HG03571 (cell line): ENCODE measurements at regions not wholly inside any gene's neighbourhood (a gene's known extent, or its start where the extent isn't known, plus 50 kb on each side); places are given as distances from the start of the nearest gene placed in this dataset.

Source experiments
- ATAC-seq: cut with Tn5 transposase; IDR thresholded peaks from one replicate; pipeline ENCODE4 v1.9.1; 2021; ENCODE audit not compliant: unreplicated experiment

DNA sequence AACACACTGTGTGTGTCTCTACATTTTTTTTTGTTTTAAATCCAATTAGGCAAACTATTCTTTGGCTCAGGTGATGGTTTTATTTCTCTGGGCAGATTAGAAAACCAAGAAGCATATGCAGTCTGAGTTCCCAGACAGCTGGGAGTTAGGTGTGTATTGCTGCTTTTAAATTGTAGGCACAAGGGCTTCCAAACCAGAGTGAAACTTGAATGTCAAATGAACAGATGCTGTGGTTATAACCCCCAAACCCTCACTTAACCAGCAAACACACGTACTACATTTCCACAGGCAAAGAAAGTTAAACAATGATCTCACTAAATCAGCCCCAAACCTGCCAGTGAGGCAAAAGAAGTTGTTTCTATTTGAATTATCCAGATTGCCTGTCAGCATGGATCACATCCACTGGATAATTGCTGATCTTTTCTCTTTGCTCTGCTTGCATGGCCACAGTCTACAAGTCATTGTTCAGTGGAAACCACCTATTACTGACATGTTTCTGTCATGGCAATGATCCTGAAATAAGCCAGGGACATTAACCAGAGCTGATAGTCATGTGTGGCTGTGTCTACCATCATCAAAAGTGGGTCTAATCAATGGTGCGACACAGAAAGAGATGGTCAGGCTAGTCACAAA, 576.5 kb upstream of the PLXNA2 start:
- ATAC-seq = no peak

DNA sequence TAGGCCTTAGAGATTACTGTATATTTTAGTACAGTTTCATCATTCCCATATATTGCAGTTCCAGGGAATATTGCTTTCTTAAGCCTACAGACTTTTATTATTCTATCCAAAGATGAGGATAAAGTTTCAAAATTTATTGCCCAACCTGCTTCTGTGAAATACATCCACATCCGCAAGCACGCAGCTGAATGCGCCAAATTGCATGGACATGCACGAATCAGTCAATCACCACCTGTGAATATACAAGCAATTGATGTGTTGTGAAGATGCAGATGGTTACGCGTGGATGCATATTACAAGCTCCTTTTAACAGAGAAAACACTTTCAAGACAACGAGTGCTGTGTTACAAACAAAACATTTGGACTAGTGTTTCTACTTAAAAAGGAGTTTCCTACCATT, 577.8 kb upstream of the PLXNA2 start:
- no peak for ATAC-seq

DNA sequence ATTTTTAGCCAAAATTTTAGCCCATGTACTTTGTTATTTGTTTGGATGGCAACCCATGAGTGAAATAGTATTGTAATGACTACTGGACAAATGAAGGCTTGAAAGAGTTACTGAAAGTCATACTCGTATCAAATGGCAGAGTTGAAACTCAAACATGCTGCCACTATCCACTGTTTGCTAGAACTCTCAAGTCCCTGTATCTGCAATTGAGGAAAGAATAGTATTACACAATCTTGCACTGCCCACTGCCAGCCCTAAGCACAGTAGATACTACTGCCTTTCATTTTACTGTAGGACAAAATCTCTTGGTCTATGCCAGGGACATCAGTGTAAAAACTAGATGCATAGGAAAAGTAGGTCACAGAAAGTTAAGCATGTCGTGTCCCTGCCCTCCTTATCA, 581.1 kb upstream of the PLXNA2 start:
- no peak for ATAC-seq

DNA sequence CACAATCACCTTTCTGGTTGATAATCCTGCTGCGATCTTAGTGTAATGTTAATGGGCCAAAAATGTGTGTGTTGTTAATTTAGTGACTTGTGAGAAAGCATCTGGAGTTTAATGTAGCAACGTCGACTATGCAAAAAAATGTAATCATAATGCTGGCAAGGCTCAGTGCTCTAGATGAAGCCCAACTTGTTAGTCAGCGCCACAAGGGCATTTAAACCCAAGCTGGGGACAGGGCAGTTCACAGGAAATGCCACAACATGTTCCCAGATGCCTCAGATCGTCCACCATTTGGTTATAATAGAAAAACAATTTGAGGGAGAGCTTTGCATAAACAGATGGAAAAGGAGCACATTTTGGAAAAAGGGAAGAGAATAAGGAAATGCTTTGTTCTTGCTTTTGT, 585.4 kb upstream of the PLXNA2 start:
- ATAC-seq = no peak

DNA sequence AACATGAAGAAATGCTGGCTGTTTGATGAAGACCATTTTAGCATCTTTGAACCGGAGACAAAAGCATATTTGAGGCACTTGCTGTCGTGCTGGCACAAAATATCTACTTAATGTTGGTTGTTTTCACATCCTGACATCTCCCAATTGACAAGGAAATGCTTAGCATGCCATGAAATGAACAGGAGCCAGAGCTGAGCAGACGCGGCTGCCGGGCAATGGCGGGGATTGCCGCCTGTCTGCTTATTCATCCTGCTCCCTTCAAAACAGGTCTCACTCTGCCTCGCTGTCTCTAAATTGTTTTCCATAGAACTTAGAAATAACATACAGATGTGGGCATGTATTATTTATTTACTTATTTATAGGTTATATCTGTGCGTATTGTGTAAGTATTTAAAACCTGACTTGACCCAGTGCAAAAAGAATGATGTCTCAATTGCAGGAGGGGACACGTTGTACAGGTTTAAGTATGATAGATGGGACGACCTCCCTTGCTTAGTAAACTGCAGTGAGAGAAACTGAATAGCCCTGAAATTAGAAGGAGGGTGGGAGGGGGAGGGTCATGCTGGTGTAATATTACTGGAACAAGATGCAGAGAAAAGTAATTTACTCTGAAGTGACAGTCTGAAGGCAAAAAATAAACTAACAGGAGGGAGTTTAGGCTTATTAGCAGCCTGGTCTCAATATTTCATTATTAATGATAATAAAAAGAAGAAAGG, 590.4 kb upstream of the PLXNA2 start:
- no peak for ATAC-seq

DNA sequence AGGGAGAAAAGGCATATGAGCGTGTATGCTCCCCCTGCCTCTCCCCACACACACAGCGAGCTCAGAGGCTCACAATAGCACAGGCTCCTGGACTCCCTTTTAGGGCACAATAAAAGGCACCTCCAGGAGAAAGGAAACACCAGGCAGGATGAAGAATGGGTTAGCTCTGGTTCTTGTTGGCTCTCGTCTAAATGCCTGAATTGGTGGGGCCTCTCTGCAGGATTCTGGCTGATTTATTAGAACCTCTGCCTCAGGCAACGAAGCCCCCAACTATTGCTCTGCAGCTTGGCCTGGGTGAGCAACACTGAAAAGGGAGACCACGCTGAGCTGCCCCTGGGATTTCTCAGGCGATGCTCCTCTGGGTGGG, 590.9 kb upstream of the PLXNA2 start:
- no peak for ATAC-seq

DNA sequence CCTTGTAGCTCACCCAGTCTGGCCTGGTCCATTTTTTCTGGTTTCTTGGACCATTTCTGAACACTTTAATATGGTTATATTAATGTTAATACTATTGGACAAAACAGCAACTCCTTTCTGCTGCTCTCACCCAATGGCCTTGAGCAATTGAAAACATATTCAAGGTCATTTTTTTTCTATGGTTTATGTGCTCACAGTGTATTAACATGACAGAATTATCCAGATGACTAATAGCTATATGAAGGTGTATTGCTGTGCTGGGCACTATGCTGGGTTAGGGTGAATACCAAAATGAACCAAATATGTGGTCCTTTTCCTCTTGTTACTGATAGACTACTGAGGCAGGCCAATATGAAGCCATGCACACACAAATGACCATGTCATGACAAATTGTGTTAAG, 591.6 kb upstream of the PLXNA2 start:
- no peak for ATAC-seq

DNA sequence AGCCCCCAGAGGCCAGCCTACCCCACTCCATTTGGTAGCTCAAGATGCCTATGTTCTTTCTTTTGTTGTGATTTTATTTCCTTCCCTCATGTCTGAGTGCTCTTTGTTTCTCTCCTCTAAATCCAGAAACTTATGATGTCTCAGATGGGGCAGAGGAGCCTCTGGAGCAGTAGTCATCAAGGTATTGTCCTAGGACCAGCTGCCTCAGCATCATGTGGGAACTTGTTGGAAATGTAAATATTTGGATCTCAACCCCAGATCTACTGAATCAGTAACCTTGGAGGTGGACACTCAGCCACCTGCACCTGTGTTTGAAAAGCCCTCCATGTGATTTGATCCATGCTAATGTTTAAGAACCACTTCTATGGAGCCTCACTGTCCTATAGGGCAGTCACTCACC, 593.1 kb upstream of the PLXNA2 start:
- no peak for ATAC-seq

DNA sequence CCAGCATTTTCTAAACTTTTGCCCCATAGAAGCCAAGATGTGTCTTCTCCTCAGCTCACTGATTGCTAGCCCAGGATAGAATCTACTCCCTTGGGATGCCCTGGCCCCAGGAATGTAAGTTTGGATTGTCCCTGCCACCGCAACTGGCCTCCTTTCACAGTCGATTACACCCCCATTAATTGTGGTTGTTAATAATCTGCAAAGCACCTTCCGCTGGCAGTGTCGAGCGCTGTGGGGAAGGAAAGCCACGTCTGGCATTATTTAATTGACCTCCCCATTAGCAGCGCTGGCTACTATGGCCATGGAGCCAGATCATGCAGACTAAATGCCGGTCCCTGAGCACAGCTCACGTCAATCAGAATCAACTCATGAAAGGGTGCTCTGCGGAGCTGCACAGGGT, 597.3 kb upstream of the PLXNA2 start:
- no peak for ATAC-seq

DNA sequence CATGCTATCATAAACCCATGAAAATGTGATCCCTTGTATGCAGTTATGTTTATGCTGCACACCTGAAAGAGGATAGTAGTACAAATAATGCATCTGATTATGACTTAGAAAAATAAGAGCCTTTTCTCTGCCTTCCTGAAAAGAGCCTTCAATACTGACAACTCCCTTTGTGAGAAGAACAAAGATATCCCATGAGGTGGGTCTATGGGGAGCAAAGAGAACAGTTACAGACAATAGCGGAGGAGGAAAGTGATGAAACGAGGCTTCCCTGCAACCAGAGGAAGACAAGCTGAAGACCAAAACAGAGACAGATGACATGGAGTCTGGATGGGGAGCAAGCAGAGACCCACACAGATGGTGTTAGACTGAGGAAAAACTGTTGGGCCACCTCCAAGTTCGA, 598.3 kb upstream of the PLXNA2 start:
- ATAC-seq = no peak

DNA sequence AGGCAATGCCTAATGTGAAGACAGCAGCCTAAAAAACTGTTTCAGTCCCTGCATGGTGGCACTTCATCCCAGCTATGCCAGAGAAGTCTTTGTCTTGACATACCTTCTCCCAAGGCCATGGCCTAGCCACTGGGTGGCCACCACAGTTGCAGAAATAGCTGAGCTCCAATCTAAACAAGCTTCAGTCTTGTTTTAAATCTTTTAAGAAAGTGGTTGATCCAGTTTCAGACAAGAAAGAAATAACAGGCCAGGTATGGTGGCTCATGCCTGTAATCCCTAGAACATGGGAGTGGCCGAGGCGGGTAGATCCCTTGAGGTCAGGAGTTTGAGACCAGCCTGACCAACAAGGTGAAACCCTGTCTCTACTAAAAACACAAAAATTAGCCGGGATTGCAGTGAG, 600.0 kb upstream of the PLXNA2 start:
- no peak for ATAC-seq

DNA sequence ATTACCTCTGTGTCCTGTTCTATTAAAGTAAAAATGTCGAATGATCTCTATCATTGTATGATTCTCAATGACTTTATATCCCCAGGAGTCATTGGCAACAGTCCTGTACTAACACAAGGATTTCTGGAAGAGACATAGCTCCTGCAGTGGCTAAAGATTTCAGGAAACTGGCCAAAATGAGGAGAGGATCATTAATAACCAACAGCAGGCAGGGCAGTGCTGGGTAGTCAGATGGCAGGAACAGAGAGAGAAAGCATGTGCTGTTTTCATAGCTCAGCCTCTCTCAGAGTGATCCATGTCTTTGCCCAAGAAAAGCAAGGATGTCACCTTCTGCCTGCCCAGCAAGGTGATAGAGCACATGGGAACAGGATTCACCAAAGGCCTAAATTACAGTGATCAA, 604.7 kb upstream of the PLXNA2 start:
- no peak for ATAC-seq

DNA sequence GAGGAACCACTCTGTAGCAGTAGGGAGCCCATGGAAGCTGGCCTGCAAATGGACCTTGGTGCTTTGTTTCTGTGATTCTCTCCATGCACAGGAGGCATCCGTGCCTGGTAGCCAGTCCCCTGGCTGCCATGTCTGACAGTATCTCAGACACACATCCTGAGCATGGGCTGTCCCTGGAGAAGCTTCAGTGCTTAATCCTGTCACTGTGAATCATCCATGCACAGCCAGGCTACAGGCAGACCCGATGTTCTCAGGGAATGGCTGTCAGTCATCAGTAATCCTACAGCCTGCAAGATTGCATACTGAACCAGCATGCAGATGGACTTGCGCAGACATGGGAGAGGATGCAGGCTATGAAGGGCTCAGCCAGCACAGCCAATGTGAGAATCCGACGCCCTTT, 606.3 kb upstream of the PLXNA2 start:
- no peak for ATAC-seq

DNA sequence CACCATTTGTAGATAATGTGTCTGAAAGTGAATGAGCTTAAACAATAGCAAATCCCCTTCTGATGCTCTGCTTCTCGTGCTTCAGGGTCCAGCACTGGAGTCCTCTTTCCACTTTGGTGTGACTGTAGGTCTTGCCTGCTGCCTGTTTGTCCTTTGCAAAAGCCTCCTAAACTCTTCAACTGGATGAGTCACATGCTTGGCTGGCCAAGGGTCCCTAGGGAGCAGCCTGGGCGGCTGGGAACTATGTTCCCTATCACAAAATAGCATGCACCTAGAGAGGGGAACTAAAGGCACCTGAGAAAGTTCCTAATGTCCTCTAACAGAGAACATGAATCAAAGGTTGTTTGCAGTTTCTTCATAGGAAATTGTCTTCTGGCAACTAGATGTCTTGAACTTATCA, 607.2 kb upstream of the PLXNA2 start:
- no peak for ATAC-seq

DNA sequence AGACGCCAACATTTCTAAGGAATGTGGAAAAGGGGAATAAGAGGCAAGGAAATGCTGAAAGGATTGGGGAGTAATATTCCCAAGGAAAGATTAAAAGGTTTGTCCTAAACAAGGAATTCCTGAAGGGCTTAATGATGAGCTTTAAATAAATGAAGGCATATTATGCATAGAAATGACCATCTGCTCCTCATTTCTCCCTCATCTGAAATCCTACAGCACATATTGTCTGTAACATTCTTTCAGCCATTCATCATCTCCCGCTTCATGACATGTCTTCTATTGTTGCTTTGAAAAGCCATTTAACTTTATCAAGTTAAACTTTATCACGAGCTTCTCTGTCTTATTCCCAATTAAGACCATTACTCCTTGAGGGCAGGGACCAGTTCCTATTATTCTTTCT, 608.7 kb upstream of the PLXNA2 start:
- ATAC-seq = no peak

DNA sequence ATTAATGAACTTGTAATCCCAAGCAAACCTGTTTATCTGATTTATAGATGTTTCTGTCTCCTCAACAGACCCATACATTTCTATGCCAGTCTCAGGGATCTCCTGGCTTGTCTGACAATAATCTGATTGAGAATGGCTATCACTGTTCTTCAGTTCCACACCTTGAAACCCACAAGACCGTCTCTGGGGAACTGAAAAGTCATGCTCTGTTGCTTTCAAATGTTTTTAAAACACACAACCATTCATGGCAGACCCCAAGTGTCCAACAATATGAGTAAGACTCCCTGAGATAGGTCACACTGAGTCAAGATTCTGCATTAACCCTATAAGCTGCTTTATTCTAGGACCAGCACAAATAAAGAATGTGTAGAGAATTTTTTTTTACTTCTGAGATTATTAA, 611.2 kb upstream of the PLXNA2 start:
- no peak for ATAC-seq

DNA sequence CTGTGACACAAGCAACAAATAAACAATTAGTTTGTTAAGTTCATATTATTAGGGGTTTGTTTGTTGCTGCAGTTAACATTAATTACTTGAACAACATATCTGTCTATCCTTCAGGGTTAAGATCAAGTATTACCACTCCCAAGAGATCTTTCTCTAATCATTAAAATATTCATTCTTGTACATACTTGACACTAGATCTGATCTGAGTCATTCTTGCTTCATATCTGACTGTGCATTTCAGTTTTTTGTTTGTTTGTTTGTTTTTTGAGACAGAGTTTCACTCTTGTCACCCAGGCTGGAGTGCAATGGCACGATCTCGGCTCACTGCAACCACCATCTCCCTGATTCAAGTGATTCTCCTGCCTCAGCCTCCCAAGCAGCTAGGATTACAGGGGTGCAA, 613.3 kb upstream of the PLXNA2 start:
- ATAC-seq = no peak

DNA sequence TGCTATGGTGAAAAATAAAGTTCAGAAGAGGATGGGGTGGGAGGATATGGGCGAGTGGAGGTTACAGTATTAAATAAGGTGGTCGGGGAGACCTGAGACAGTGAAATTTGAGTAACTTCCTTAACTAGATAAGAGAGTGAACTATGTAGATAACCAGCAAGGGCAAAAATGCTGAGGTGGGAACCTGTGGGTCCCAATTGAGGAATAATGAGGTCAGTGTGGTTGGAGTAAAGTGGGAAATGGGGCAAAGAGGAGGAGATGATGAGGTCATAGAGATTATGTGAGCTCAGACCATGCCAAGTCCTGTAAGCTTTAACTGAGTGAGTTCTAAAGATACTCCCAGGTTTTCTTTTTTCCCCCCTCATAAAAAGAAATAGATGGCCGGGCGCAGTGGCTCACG, 614.6 kb upstream of the PLXNA2 start:
- no peak for ATAC-seq

DNA sequence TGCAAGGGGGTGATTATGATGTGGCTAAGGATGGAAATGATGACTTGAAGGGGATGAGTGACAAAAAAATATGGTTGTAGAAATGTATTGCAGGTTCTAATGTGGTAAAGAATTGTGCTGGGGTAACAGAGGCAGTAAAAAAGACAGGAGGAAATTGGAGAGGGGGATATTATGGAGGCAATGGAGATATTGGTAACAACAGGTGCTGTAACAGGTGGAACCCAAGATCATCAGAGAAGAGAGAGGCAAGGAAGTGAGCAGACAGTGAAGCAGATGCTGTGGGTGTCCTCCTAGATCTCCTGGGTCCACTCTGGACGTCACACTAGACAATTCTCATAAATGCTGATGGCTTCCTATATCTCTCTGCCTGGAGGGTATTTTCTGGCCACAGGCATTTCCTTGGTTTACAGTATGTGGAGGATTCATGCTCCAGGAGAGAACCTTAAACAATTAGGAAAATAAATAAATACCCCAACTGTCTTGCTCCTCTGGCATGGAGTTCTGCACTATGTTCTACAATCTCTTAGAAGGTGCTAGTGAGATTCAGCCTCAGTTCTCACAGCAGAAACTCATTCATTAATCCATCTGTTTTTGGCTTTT, 620.3 kb upstream of the PLXNA2 start:
- no peak for ATAC-seq

DNA sequence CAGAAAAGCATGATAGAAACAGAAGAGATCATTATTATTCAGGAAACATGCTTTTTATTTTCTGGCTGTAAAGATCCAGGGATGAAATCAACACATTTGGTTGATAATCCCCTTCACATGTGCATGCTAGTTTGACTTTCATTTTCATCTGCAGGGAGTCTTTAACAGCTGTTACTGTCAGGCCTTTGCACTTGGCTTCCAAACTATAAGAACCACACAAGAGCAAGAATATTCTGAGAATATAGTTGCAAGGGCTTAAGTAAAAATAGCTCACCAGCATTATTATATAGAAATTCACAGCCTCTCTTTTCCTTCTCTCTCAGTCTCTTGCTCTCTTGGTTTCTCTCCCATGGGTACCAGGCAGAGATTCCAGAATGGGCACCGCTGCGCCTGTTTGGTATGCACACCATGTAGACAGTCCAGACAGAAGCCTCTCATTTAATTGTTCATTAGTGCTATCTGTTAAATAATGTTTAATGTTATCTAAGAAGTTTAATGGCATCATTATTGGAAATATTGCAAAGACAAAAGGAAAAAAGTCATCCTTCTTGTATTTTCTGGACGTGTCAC, 622.3 kb upstream of the PLXNA2 start:
- no peak for ATAC-seq

DNA sequence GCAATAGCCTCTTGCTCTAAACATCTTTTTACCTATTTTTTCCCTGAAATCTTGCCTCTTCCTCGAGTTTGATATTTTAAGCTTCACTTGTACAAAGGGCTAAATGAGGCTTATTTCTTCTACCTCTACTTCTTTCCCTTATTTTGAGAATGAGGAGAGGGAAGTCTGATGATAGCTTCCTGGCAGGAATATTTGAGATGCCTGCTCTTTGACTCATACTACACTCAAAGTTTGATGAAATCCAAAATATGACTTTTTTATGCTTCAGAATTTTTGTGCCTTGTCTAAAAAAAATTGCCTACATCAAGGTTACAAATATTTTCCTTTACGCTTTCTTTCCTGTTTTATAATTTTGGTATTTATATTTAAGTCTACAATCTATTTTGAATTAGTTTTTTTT, 624.4 kb upstream of the PLXNA2 start:
- ATAC-seq = no peak

DNA sequence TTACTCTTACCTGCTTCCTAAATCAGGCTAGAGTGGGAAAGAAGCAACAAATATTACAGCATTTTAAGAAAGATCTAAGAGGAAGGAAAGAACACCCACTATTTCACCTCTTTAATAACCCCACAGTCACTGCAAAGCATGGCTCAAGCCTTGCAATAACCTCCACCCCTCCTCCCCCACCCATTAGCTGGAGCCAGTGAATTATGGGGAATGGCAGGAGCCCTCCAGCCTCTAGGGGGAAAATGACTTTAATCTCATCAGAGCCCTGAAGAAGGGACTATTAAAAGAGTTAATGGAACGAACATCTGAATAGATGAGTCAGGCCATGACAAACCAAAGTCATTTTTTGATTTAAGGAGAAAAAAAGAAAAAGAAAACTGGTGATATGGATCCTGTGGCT, 630.7 kb upstream of the PLXNA2 start:
- ATAC-seq = no peak
